ENCODE measurements at regions not wholly inside any gene's neighbourhood (a gene's known extent, or its start where the extent isn't known, plus 50 kb on each side); places are given as distances from the start of the nearest gene placed in this dataset.

DNA sequence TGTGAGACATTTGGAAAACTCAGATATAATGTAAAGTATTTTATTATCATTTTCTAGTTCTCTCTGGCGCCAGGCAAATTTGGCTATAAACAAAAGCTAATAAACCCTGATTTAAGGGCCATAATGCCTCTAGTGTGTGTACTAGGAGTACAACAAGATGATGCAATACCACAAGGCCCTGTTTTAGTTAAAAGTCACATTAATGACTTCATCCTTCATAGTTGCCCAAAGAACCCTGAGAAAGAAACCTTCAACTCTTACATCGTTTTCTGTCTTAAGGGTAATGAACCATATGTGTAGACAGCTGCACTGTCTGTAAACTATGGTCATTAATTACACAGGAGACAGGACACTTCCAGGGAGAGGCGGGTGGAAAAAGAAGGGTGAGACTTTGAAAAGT is 538.4 kb downstream of the FAM181B start:
- Histone ChIP-seq H2BK5ac (ENCODE audit: low read depth, low read length, poor library complexity, severe bottlenecking) (no peak overlapping the region), H3K56ac (ENCODE audit: extremely low read depth, insufficient read depth, low read length) (no peak overlapping the region), H2BK15ac (ENCODE audit: low read depth, low read length) (no peak overlapping the region), H3K79me1 (ENCODE audit: low read depth in 1 of 2, low read length in 2 of 2) (no peaks in the 10 kb centered on the region), H4K8ac (ENCODE audit: low read depth in 2 of 2, low read length in 2 of 2) (no peak overlapping the region), H2BK120ac (ENCODE audit: low read depth, low read length) (no peak overlapping the region), H4K20me1 (ENCODE audit: insufficient read depth, low read length) (no peaks in the 10 kb centered on the region), H4K91ac (ENCODE audit: insufficient read depth, low read depth, low read length) (no peak overlapping the region), H3K4me3 (ENCODE audit: insufficient read depth, low read depth, low read length) (no peak overlapping the region), H3K9ac (ENCODE audit: low read depth, low read length) (no peak overlapping the region), H3K36me3 (ENCODE audit: control insufficient read depth, insufficient read depth, low read length) (no peaks in the 10 kb centered on the region), H2AK9ac (replicated peaks; ENCODE audit: low read depth, low read length, poor library complexity) (no peak overlapping the region), H2AFZ (replicated peaks; ENCODE audit: low read length, poor library complexity) (no peak overlapping the region), H3K18ac (ENCODE audit: low read depth, low read length) (no peak overlapping the region), H3K27ac (ENCODE audit: insufficient read depth, low read length) (no peak overlapping the region), H3K23ac (ENCODE audit: low read depth, low read length) (no peak overlapping the region), H3K4me1 (ENCODE audit: control insufficient read depth, insufficient read depth, low read length) (no peaks in the 10 kb centered on the region), H3K4ac (ENCODE audit: low read depth, low read length) (no peak overlapping the region), H2AK5ac (ENCODE audit: low read depth, low read length) (no peak overlapping the region), H3K4me2 (ENCODE audit: low read depth, low read length) (no peak overlapping the region), H2BK20ac (ENCODE audit: low read depth, low read length) (no peak overlapping the region), H3K27me3 (ENCODE audit: control insufficient read depth, insufficient read depth, low read length) (no peaks in the 10 kb centered on the region), H4K5ac (ENCODE audit: low read depth, low read length) (no peak overlapping the region), H3K14ac (replicated peaks; ENCODE audit: low read depth, low read length) (no peak overlapping the region), H3K9me3 (ENCODE audit: control insufficient read depth, insufficient read depth, low read length) (peaks cover 7% of the 10 kb centered on the region), H3K9me1 (ENCODE audit: insufficient read depth, low read length) (no peaks in the 10 kb centered on the region)
- in situ Hi-C loops (cut with MboI; ENCODE audit: low sequenced_read_pairs) = no loop called here
- ATAC-seq (ENCODE audit: low read depth) (no peak), DNase-seq (no peak)
- POLR2A ChIA-PET (ENCODE audit: unreplicated experiment) = no interaction called here
- TF ChIP-seq, protein P1, sequence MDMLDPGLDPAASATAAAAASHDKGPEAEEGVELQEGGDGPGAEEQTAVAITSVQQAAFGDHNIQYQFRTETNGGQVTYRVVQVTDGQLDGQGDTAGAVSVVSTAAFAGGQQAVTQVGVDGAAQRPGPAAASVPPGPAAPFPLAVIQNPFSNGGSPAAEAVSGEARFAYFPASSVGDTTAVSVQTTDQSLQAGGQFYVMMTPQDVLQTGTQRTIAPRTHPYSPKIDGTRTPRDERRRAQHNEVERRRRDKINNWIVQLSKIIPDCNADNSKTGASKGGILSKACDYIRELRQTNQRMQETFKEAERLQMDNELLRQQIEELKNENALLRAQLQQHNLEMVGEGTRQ (IDR thresholded peaks at IDR 0.05; ENCODE audit: low read depth, low read length) = no peak
- TF ChIP-seq BHLHE40 (IDR thresholded peaks at IDR 0.05; ENCODE audit: low read depth, low read length) = no peak
- TF ChIP-seq MAFK (IDR thresholded peaks at IDR 0.05; ENCODE audit: low read depth, low read length) = no peak
- peak; percentile 73 for TF ChIP-seq CEBPB (IDR thresholded peaks at IDR 0.05; ENCODE audit: low read depth, low read length)
- no CpG with 5 or more reads among the region's 3 CpGs for WGBS, 2 experiments (ENCODE audit: extremely low coverage in 2 of 2, insufficient read length in 1 of 2)
- dilution Hi-C loops (cut with HindIII; ENCODE audit: low sequenced_read_pairs, unreplicated experiment) = no loop called here
- intact Hi-C loops (cut with micrococcal nuclease) = no loop called here
- CTCF ChIA-PET = no interaction called here
- BruUV-seq (replicated peaks) = no TSS peak
